ENCODE measurements at regions not wholly inside any gene's neighbourhood (a gene's known extent, or its start where the extent isn't known, plus 50 kb on each side); places are given as distances from the start of the nearest gene placed in this dataset.

DNA sequence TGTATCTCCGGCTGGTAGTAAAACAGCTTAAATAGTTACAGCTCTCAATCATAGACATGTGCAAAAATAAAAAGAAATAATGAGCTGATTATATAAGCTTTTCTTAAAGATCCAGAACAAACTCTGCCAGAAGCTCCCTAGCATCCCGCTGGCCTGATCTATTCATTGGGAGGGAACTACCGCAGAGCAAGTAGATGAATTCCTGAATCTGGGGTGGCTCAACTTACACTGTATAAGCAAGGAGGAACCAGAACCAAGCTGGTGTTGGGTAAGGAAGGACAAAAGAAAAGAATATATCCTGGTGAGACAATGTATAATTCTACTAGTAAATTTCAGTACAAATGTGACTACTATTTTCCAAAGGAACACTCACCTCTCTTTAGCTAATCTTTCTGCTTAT is 1122.2 kb downstream of the OLFM4 start (continued):
- TF ChIP-seq, protein P1, sequence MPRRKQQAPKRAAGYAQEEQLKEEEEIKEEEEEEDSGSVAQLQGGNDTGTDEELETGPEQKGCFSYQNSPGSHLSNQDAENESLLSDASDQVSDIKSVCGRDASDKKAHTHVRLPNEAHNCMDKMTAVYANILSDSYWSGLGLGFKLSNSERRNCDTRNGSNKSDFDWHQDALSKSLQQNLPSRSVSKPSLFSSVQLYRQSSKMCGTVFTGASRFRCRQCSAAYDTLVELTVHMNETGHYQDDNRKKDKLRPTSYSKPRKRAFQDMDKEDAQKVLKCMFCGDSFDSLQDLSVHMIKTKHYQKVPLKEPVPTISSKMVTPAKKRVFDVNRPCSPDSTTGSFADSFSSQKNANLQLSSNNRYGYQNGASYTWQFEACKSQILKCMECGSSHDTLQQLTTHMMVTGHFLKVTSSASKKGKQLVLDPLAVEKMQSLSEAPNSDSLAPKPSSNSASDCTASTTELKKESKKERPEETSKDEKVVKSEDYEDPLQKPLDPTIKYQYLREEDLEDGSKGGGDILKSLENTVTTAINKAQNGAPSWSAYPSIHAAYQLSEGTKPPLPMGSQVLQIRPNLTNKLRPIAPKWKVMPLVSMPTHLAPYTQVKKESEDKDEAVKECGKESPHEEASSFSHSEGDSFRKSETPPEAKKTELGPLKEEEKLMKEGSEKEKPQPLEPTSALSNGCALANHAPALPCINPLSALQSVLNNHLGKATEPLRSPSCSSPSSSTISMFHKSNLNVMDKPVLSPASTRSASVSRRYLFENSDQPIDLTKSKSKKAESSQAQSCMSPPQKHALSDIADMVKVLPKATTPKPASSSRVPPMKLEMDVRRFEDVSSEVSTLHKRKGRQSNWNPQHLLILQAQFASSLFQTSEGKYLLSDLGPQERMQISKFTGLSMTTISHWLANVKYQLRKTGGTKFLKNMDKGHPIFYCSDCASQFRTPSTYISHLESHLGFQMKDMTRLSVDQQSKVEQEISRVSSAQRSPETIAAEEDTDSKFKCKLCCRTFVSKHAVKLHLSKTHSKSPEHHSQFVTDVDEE (CRISPR knock-in tag; IDR thresholded peaks at IDR 0.05): no peak
- TF ChIP-seq ZC3H10 (CRISPR knock-in tag; IDR thresholded peaks at IDR 0.05) (no peak), ZNF70 (CRISPR knock-in tag; IDR thresholded peaks at IDR 0.05) (no peak)

DNA sequence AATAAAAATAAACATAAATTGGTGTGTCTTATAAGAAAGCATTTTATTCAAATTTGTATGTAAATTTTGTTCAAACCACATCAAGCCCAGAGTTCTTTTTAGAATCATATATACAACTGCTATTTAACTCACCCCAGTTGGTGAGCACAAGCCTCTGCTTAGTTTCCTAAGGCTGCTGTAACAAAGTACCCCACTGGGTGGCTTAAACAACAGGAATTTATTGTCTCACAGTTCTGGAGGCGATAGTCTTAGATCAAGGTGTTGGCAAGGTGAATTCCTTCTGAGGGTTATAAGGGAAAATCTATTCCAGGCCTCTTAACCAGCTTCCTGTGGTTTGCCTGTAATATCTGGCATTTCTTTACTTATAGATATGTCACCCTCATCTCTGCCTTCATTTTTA is 1133.5 kb downstream of the OLFM4 start:
- ATAC-seq: no peak
- TF ChIP-seq, protein P2, sequence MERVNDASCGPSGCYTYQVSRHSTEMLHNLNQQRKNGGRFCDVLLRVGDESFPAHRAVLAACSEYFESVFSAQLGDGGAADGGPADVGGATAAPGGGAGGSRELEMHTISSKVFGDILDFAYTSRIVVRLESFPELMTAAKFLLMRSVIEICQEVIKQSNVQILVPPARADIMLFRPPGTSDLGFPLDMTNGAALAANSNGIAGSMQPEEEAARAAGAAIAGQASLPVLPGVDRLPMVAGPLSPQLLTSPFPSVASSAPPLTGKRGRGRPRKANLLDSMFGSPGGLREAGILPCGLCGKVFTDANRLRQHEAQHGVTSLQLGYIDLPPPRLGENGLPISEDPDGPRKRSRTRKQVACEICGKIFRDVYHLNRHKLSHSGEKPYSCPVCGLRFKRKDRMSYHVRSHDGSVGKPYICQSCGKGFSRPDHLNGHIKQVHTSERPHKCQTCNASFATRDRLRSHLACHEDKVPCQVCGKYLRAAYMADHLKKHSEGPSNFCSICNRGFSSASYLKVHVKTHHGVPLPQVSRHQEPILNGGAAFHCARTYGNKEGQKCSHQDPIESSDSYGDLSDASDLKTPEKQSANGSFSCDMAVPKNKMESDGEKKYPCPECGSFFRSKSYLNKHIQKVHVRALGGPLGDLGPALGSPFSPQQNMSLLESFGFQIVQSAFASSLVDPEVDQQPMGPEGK (CRISPR knock-in tag; IDR thresholded peaks at IDR 0.05; ENCODE audit: borderline replicate concordance): no peak
- TF ChIP-seq, protein P1 (CRISPR knock-in tag; IDR thresholded peaks at IDR 0.05): no peak
- TF ChIP-seq ZNF8 (CRISPR knock-in tag; IDR thresholded peaks at IDR 0.05) (no peak), TCF4 (CRISPR knock-in tag; IDR thresholded peaks at IDR 0.05; ENCODE audit: borderline replicate concordance) (no peak), ISL1 (CRISPR knock-in tag; IDR thresholded peaks at IDR 0.05) (no peak), BACH2 (CRISPR knock-in tag; IDR thresholded peaks at IDR 0.05; ENCODE audit: borderline replicate concordance) (no peak), ESRRG (CRISPR knock-in tag; IDR thresholded peaks at IDR 0.05) (no peak), RARB (CRISPR knock-in tag; IDR thresholded peaks at IDR 0.05) (no peak), PPARA (CRISPR knock-in tag; IDR thresholded peaks at IDR 0.05; ENCODE audit: borderline replicate concordance) (no peak), ZFP3 (CRISPR knock-in tag; IDR thresholded peaks at IDR 0.05) (no peak), OSR1 (CRISPR knock-in tag; IDR thresholded peaks at IDR 0.05) (no peak), ZNF565 (CRISPR knock-in tag; conservative IDR thresholded peaks at IDR 0.05; ENCODE audit: low read depth) (no peak), ARNTL (CRISPR knock-in tag; IDR thresholded peaks at IDR 0.05; ENCODE audit: borderline replicate concordance, low read depth) (no peak), ZFP30 (CRISPR knock-in tag; IDR thresholded peaks at IDR 0.05) (no peak), SNAI2 (CRISPR knock-in tag; IDR thresholded peaks at IDR 0.05) (no peak)
- TF ChIP-seq, protein P3, sequence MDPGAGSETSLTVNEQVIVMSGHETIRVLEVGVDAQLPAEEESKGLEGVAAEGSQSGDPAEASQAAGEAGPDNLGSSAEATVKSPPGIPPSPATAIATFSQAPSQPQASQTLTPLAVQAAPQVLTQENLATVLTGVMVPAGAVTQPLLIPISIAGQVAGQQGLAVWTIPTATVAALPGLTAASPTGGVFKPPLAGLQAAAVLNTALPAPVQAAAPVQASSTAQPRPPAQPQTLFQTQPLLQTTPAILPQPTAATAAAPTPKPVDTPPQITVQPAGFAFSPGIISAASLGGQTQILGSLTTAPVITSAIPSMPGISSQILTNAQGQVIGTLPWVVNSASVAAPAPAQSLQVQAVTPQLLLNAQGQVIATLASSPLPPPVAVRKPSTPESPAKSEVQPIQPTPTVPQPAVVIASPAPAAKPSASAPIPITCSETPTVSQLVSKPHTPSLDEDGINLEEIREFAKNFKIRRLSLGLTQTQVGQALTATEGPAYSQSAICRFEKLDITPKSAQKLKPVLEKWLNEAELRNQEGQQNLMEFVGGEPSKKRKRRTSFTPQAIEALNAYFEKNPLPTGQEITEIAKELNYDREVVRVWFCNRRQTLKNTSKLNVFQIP (CRISPR knock-in tag; IDR thresholded peaks at IDR 0.05; ENCODE audit: borderline replicate concordance, low read depth): no peak
- TF ChIP-seq, protein P4, sequence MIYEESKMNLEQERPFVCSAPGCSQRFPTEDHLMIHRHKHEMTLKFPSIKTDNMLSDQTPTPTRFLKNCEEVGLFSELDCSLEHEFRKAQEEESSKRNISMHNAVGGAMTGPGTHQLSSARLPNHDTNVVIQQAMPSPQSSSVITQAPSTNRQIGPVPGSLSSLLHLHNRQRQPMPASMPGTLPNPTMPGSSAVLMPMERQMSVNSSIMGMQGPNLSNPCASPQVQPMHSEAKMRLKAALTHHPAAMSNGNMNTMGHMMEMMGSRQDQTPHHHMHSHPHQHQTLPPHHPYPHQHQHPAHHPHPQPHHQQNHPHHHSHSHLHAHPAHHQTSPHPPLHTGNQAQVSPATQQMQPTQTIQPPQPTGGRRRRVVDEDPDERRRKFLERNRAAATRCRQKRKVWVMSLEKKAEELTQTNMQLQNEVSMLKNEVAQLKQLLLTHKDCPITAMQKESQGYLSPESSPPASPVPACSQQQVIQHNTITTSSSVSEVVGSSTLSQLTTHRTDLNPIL (CRISPR knock-in tag; IDR thresholded peaks at IDR 0.05; ENCODE audit: low read depth): no peak

DNA sequence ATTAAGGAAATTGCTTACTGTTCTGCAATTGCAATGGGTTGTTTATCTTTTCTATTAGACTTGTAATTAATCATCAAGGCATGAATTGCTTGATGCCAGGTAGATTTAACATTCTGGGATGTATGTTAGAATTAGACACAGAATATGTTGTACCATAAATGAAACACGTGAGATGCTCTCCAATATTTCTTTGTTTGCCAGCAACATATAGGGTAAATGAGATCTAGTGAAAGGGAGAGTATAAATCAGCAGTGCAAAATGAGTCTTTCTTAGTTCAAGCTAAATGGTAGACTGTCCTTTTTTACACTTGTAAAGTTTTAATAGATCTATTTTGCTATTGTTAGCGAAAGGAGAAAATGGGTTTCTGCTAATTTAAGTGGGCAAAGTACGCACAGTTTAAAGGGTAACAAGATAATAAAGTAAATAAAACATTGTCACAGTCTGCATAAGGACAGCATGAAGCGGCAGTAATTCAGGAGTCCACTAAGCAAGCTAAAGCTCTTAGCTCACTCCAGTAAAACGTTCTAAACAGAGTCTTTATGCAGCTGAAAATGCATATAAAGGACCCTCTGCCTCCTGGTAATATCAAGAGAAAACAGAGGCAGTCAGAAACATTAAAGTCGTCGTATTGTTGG is 1137.1 kb downstream of the OLFM4 start:
- no peak for ATAC-seq
- TF ChIP-seq PPARA (CRISPR knock-in tag; IDR thresholded peaks at IDR 0.05; ENCODE audit: borderline replicate concordance) (no peak), ZC3H10 (CRISPR knock-in tag; IDR thresholded peaks at IDR 0.05) (no peak), ARNTL (CRISPR knock-in tag; IDR thresholded peaks at IDR 0.05; ENCODE audit: borderline replicate concordance, low read depth) (no peak), ESRRG (CRISPR knock-in tag; IDR thresholded peaks at IDR 0.05) (no peak)
- TF ChIP-seq, protein P1 (CRISPR knock-in tag; IDR thresholded peaks at IDR 0.05): no peak
- TF ChIP-seq, protein P3 (CRISPR knock-in tag; IDR thresholded peaks at IDR 0.05; ENCODE audit: borderline replicate concordance, low read depth): no peak
